ENCODE measurements at regions not wholly inside any gene's neighbourhood (a gene's known extent, or its start where the extent isn't known, plus 50 kb on each side); places are given as distances from the start of the nearest gene placed in this dataset.

- H3K36me3 ChIP-seq (ENCODE audit: control insufficient read depth in 3 of 3, insufficient read depth in 2 of 3, low read depth in 1 of 3, low read length in 3 of 3) = no peaks in the 10 kb centered on the region
- no peaks in the 10 kb centered on the region for H3K4me1 ChIP-seq (ENCODE audit: control insufficient read depth in 3 of 3, insufficient read depth in 2 of 3, low read depth in 1 of 3, low read length in 2 of 3)
- H3K9me3 ChIP-seq (ENCODE audit: control insufficient read depth in 2 of 2, insufficient read depth in 1 of 2, low read depth in 1 of 2, low read length in 1 of 2) = no peaks in the 10 kb centered on the region
- FAIRE-seq (no peak), DNase-seq (no peak)
- no peak overlapping the region for H3K27ac ChIP-seq (ENCODE audit: low read depth in 1 of 3, low read length in 2 of 3)
- no peak overlapping the region for H3K4me3 ChIP-seq (ENCODE audit: low read depth in 1 of 3, low read length in 3 of 3)
- 81 to 90% (median 86%) methylated on average over 5 of the region's 5 CpGs for WGBS, 3 donors
- H3K27me3 ChIP-seq (ENCODE audit: control insufficient read depth in 3 of 3, insufficient read depth in 3 of 3, low read length in 3 of 3) = no peaks in the 10 kb centered on the region
These were observed 288.9 kb upstream of the SEMA3C start for GRCh38 chr7:81207801-81208200.

GRCh38 chr7:81206667-81207360 is 288.0 kb upstream of the SEMA3C start:
- Histone ChIP-seq H3K36me3 (ENCODE audit: control insufficient read depth in 3 of 3, insufficient read depth in 2 of 3, low read depth in 1 of 3, low read length in 3 of 3) (no peaks in the 10 kb centered on the region), H3K9me3 (ENCODE audit: control insufficient read depth in 2 of 2, insufficient read depth in 1 of 2, low read depth in 1 of 2, low read length in 1 of 2) (no peaks in the 10 kb centered on the region), H3K27ac (ENCODE audit: low read depth in 1 of 3, low read length in 2 of 3) (no peak overlapping the region), H3K27me3 (ENCODE audit: control insufficient read depth in 3 of 3, insufficient read depth in 3 of 3, low read length in 3 of 3) (no peaks in the 10 kb centered on the region), H3K4me3 (ENCODE audit: low read depth in 1 of 3, low read length in 3 of 3) (no peak overlapping the region), H3K4me1 (ENCODE audit: control insufficient read depth in 3 of 3, insufficient read depth in 2 of 3, low read depth in 1 of 3, low read length in 2 of 3) (no peaks in the 10 kb centered on the region)
- DNase-seq (no peak), FAIRE-seq (no peak)
- 73 to 81% (median 79%) methylated on average over 2 of the region's 2 CpGs for WGBS, 3 donors

- Histone ChIP-seq H3K4me3 (ENCODE audit: low read depth in 1 of 3, low read length in 3 of 3) (no peak overlapping the region), H3K36me3 (ENCODE audit: control insufficient read depth in 3 of 3, insufficient read depth in 2 of 3, low read depth in 1 of 3, low read length in 3 of 3) (no peaks in the 10 kb centered on the region), H3K9me3 (ENCODE audit: control insufficient read depth in 2 of 2, insufficient read depth in 1 of 2, low read depth in 1 of 2, low read length in 1 of 2) (no peaks in the 10 kb centered on the region), H3K27me3 (ENCODE audit: control insufficient read depth in 3 of 3, insufficient read depth in 3 of 3, low read length in 3 of 3) (no peaks in the 10 kb centered on the region), H3K27ac (ENCODE audit: low read depth in 1 of 3, low read length in 2 of 3) (no peak overlapping the region), H3K4me1 (ENCODE audit: control insufficient read depth in 3 of 3, insufficient read depth in 2 of 3, low read depth in 1 of 3, low read length in 2 of 3) (no peaks in the 10 kb centered on the region)
- no peak for DNase-seq
- no peak for FAIRE-seq
- 77 to 86% (median 80%) methylated on average over 3 of the region's 3 CpGs for WGBS, 3 donors
These were observed 287.4 kb upstream of the SEMA3C start for GRCh38 chr7:81206217-81206616.

GRCh38 chr7:81201188-81201587 is 282.3 kb upstream of the SEMA3C start:
- H3K4me3 ChIP-seq (ENCODE audit: low read depth in 1 of 3, low read length in 3 of 3) = no peak overlapping the region
- no peaks in the 10 kb centered on the region for H3K36me3 ChIP-seq (ENCODE audit: control insufficient read depth in 3 of 3, insufficient read depth in 2 of 3, low read depth in 1 of 3, low read length in 3 of 3)
- FAIRE-seq (no peak), DNase-seq (no peak)
- no peaks in the 10 kb centered on the region for H3K4me1 ChIP-seq (ENCODE audit: control insufficient read depth in 3 of 3, insufficient read depth in 2 of 3, low read depth in 1 of 3, low read length in 2 of 3)
- no peak overlapping the region for H3K27ac ChIP-seq (ENCODE audit: low read depth in 1 of 3, low read length in 2 of 3)
- no peaks in the 10 kb centered on the region for H3K27me3 ChIP-seq (ENCODE audit: control insufficient read depth in 3 of 3, insufficient read depth in 3 of 3, low read length in 3 of 3)
- H3K9me3 ChIP-seq (ENCODE audit: control insufficient read depth in 2 of 2, insufficient read depth in 1 of 2, low read depth in 1 of 2, low read length in 1 of 2) = no peaks in the 10 kb centered on the region
- WGBS, 3 donors = 92 to 98% (median 92%) methylated on average over 5 of the region's 5 CpGs

GRCh38 chr7:81198766-81199165 is 279.9 kb upstream of the SEMA3C start:
- Histone ChIP-seq H3K4me3 (ENCODE audit: low read depth in 1 of 3, low read length in 3 of 3) (no peak overlapping the region), H3K4me1 (ENCODE audit: control insufficient read depth in 3 of 3, insufficient read depth in 2 of 3, low read depth in 1 of 3, low read length in 2 of 3) (no peaks in the 10 kb centered on the region), H3K27me3 (ENCODE audit: control insufficient read depth in 3 of 3, insufficient read depth in 3 of 3, low read length in 3 of 3) (no peaks in the 10 kb centered on the region), H3K27ac (ENCODE audit: low read depth in 1 of 3, low read length in 2 of 3) (no peak overlapping the region), H3K36me3 (ENCODE audit: control insufficient read depth in 3 of 3, insufficient read depth in 2 of 3, low read depth in 1 of 3, low read length in 3 of 3) (no peaks in the 10 kb centered on the region), H3K9me3 (ENCODE audit: control insufficient read depth in 2 of 2, insufficient read depth in 1 of 2, low read depth in 1 of 2, low read length in 1 of 2) (no peaks in the 10 kb centered on the region)
- FAIRE-seq (no peak), DNase-seq (no peak)
- WGBS, 3 donors = 63 to 87% (median 82%) methylated on average over 1 of the region's 1 CpG

- Histone ChIP-seq H3K27me3 (ENCODE audit: control insufficient read depth in 3 of 3, insufficient read depth in 3 of 3, low read length in 3 of 3) (no peaks in the 10 kb centered on the region), H3K4me3 (ENCODE audit: low read depth in 1 of 3, low read length in 3 of 3) (no peak overlapping the region), H3K36me3 (ENCODE audit: control insufficient read depth in 3 of 3, insufficient read depth in 2 of 3, low read depth in 1 of 3, low read length in 3 of 3) (no peaks in the 10 kb centered on the region), H3K9me3 (ENCODE audit: control insufficient read depth in 2 of 2, insufficient read depth in 1 of 2, low read depth in 1 of 2, low read length in 1 of 2) (no peaks in the 10 kb centered on the region), H3K4me1 (ENCODE audit: control insufficient read depth in 3 of 3, insufficient read depth in 2 of 3, low read depth in 1 of 3, low read length in 2 of 3) (no peaks in the 10 kb centered on the region), H3K27ac (ENCODE audit: low read depth in 1 of 3, low read length in 2 of 3) (no peak overlapping the region)
- FAIRE-seq = no peak
- DNase-seq = no peak
- 77 to 94% (median 82%) methylated on average over 2 of the region's 2 CpGs for WGBS, 3 donors
These were observed 278.4 kb upstream of the SEMA3C start for GRCh38 chr7:81197266-81197665.

- peak in 1 of 2 donors; percentile 18 for DNase-seq
- Histone ChIP-seq H3K27ac (ENCODE audit: low read depth in 1 of 3, low read length in 2 of 3) (no peak overlapping the region), H3K4me3 (ENCODE audit: low read depth in 1 of 3, low read length in 3 of 3) (no peak overlapping the region), H3K9me3 (ENCODE audit: control insufficient read depth in 2 of 2, insufficient read depth in 1 of 2, low read depth in 1 of 2, low read length in 1 of 2) (no peaks in the 10 kb centered on the region), H3K27me3 (ENCODE audit: control insufficient read depth in 3 of 3, insufficient read depth in 3 of 3, low read length in 3 of 3) (no peaks in the 10 kb centered on the region), H3K36me3 (ENCODE audit: control insufficient read depth in 3 of 3, insufficient read depth in 2 of 3, low read depth in 1 of 3, low read length in 3 of 3) (no peaks in the 10 kb centered on the region), H3K4me1 (ENCODE audit: control insufficient read depth in 3 of 3, insufficient read depth in 2 of 3, low read depth in 1 of 3, low read length in 2 of 3) (no peaks in the 10 kb centered on the region)
- FAIRE-seq = no peak
- 44 to 73% (median 50%) methylated on average over 1 of the region's 1 CpG for WGBS, 3 donors
These were observed 276.2 kb upstream of the SEMA3C start for GRCh38 chr7:81195033-81195432.

- no peak overlapping the region for H3K4me3 ChIP-seq (ENCODE audit: low read depth in 1 of 3, low read length in 3 of 3)
- WGBS, 3 donors = 57 to 70% (median 60%) methylated on average over 3 of the region's 3 CpGs
- no peak for FAIRE-seq
These were observed 272.3 kb upstream of the SEMA3C start for GRCh38 chr7:81190997-81191768.

More at GRCh38 chr7:81190997-81191768, 272.3 kb upstream of the SEMA3C start:
- Histone ChIP-seq H3K4me1 (ENCODE audit: control insufficient read depth in 3 of 3, insufficient read depth in 2 of 3, low read depth in 1 of 3, low read length in 2 of 3) (no peaks in the 10 kb centered on the region), H3K9me3 (ENCODE audit: control insufficient read depth in 2 of 2, insufficient read depth in 1 of 2, low read depth in 1 of 2, low read length in 1 of 2) (no peaks in the 10 kb centered on the region), H3K27ac (ENCODE audit: low read depth in 1 of 3, low read length in 2 of 3) (peak overlapping the region in 1 of 3 donors; percentile 36), H3K27me3 (ENCODE audit: control insufficient read depth in 3 of 3, insufficient read depth in 3 of 3, low read length in 3 of 3) (no peaks in the 10 kb centered on the region), H3K36me3 (ENCODE audit: control insufficient read depth in 3 of 3, insufficient read depth in 2 of 3, low read depth in 1 of 3, low read length in 3 of 3) (no peaks in the 10 kb centered on the region)
- peak in 1 of 2 donors; percentile 36 for DNase-seq
